Subcutaneous abdominal adipose tissue (tissue), 5 donors: ENCODE measurements at regions not wholly inside any gene's neighbourhood (a gene's known extent, or its start where the extent isn't known, plus 50 kb on each side); places are given as distances from the start of the nearest gene placed in this dataset.

Source experiments
- H3K27ac ChIP-seq: one replicate; pipeline ENCODE4 v1.7.0; 2013; ENCODE audit warnings: low read depth, mild to moderate bottlenecking, inconsistent platforms, low read length, moderate library complexity
- H3K27me3 ChIP-seq, 5 donors: one replicate each; pipeline ENCODE4 v1.7.0; 2013; ENCODE audit warnings: low read length in 5 of 5, inconsistent platforms in 1 of 5; ENCODE audit not compliant: control insufficient read depth in 5 of 5, insufficient read depth in 4 of 5
- H3K36me3 ChIP-seq, 5 donors: one replicate each; pipeline ENCODE4 v1.7.0; 2013; ENCODE audit warnings: low read length in 5 of 5; ENCODE audit not compliant: control insufficient read depth in 5 of 5, insufficient read depth in 5 of 5
- H3K4me1 ChIP-seq, 5 donors: one replicate each; pipeline ENCODE4 v1.7.0; 2013; ENCODE audit warnings: low read length in 5 of 5, mild to moderate bottlenecking in 3 of 5, moderate library complexity in 1 of 5; ENCODE audit not compliant: control insufficient read depth in 5 of 5, insufficient read depth in 5 of 5
- H3K4me3 ChIP-seq, 5 donors: one replicate each; pipeline ENCODE4 v1.7.0; 2013; ENCODE audit warnings: low read length in 5 of 5, low read depth in 1 of 5
- H3K9ac ChIP-seq, 5 donors: one replicate each; pipeline ENCODE4 v1.7.0; 2013; ENCODE audit warnings: low read length in 5 of 5, mild to moderate bottlenecking in 4 of 5, moderate library complexity in 3 of 5
- H3K9me3 ChIP-seq, 5 donors: one replicate each; pipeline ENCODE4 v1.7.0; 2013; ENCODE audit warnings: low read length in 5 of 5; ENCODE audit not compliant: control insufficient read depth in 5 of 5
- donor health status: healthy.
- donor health status: healthy.
- donor health status: healthy.
- donor health status: healthy.
- donor health status: healthy.

DNA sequence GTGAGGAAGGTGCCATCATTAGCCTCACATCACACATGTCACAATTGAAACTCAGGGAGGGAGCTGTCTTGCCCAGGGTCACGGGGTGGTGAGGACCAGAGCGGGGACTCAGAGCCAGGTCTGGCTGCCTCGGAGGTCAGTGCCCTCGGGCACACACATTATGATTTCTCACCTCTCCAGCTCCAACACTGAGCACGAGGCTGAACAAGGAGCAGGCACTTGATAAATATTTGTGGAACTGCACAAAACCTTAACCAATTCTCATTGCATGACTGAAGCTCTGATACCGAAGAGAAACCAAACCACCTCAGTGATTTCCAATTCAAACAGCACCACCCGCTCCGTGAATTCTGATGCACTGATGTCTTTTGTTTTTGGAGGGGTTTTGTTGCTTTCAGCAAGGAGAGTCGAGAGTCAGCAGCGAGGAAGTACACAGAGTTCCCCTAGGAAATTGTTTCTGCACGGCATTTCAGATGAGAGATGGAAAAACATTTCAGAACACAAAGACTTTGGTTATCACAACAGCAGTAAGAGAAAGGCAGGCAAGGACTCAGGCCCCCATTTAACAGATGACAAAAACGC, 55.3 kb upstream of the ZMIZ1 start:
- Histone ChIP-seq H3K27me3 (no peaks in the 10 kb centered on the region), H3K9me3 (peaks cover 3 to 10% (median 8%) of the 10 kb centered on the region in 5 donors), H3K36me3 (no peaks in the 10 kb centered on the region), H3K27ac (no peak overlapping the region), H3K4me3 (no peak overlapping the region), H3K9ac (no peak overlapping the region), H3K4me1 (peaks cover 0 to 2% (median 0%) of the 10 kb centered on the region in 5 donors)

DNA sequence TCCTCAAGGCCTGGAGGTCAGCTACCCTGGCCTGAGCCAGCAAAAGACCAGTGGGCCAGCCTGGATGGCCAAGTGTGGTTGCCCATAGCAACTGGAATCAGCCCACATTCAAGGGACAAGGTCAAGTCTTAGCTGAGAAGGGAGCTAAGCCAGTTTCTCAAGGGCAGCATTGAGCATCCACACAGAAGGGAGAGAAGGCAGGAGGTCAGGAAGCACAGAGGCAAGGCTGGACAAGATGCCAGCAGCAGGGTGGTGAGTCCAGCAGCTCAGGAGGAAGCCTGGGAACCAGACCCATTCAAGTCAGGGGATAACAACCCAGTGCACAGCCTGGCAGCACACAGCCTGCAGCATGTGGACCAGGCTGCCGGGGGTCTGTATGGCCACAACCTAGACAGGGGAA, 54.0 kb upstream of the ZMIZ1 start:
- Histone ChIP-seq H3K4me3 (no peak overlapping the region), H3K9me3 (peaks cover 3 to 10% (median 8%) of the 10 kb centered on the region in 5 donors), H3K4me1 (peaks cover 0 to 2% (median 0%) of the 10 kb centered on the region in 5 donors), H3K36me3 (no peaks in the 10 kb centered on the region), H3K27ac (no peak overlapping the region), H3K9ac (no peak overlapping the region), H3K27me3 (no peaks in the 10 kb centered on the region)

DNA sequence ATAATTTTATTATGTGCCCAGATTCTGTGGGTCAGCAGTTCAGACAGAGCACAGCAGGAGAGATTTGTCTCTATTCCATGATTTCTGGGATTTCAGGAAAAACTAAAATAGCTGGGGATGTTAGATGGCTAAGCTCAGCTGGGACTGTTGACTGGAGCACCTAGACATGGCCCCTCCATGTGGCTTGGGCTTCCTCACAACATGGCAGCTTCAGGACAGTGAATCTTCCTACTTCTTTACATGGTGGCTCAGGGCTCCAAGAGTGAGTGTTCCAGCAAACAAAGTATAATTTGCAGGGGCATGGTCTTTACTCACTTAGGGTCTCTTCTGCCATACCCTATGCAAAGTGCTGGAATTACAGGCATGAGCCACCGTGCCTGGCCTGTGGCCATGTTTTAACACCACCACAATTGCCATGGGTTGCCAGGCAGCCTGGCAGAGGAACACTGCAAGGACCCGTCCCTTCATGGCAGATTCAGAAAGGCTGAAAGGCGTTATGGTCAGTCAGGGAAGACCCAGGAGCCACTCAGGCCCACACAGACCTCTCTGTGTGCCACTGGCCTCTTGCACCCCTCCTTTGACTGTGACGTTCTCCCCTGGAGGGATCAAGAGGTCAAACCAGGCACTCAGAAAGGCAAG, 50.8 kb upstream of the ZMIZ1 start:
- peaks cover 3 to 10% (median 8%) of the 10 kb centered on the region in 5 donors for H3K9me3 ChIP-seq
- no peak overlapping the region for H3K9ac ChIP-seq
- no peak overlapping the region for H3K27ac ChIP-seq
- H3K36me3 ChIP-seq = no peaks in the 10 kb centered on the region
- no peaks in the 10 kb centered on the region for H3K27me3 ChIP-seq
- peaks cover 0 to 7% (median 4%) of the 10 kb centered on the region in 5 donors for H3K4me1 ChIP-seq
- H3K4me3 ChIP-seq = no peak overlapping the region

DNA sequence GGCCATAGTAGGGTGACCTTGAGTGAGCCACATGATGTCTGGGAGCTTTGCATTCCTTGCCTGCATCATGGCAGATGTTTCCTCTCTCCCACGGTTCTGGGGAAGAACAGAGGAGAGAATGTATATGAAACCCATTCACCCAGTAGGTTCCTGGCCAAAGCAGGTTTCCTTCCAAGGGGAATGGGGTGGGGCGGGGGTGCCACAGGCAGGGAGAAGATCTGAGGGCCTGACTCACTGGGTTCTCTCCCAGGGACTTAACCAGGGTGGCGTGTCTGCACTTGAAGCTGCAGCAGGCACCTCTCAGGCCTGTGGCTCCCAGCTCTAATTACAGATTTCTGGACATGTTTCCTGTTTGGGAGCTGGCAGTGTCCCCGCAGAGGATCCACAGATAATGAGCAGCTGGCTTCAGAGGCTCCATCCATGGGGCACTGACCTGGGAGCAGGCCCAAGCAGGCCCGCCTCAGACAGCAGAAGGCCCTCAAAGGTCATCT, 50.2 kb upstream of the ZMIZ1 start:
- H3K9ac ChIP-seq = no peak overlapping the region
- peaks cover 0 to 12% (median 9%) of the 10 kb centered on the region in 5 donors for H3K4me1 ChIP-seq
- no peaks in the 10 kb centered on the region for H3K36me3 ChIP-seq
- no peak overlapping the region for H3K4me3 ChIP-seq
- no peaks in the 10 kb centered on the region for H3K27me3 ChIP-seq
- peaks cover 3 to 10% (median 8%) of the 10 kb centered on the region in 5 donors for H3K9me3 ChIP-seq
- H3K27ac ChIP-seq = no peak overlapping the region
